Smooth muscle cell (in vitro differentiated cells): ENCODE measurements at regions not wholly inside any gene's neighbourhood (a gene's known extent, or its start where the extent isn't known, plus 50 kb on each side); places are given as distances from the start of the nearest gene placed in this dataset.

Experiments
- DNase-seq: peaks from one replicate; lab custom pipeline; 2025; ENCODE audit not compliant: unreplicated experiment; lab: John Stamatoyannopoulos, UW
- H2AFZ ChIP-seq: fragments of 200-600 bp; sonication (generic); 2 replicates; pipeline ENCODE4 v1.6.0; 2016; ENCODE audit warnings: antibody characterized with exemption, low read depth, mild to moderate bottlenecking
- H3F3A ChIP-seq: fragments of 200-600 bp; sonication (generic); 2 replicates; pipeline ENCODE4 v1.6.0; 2017; ENCODE audit warnings: antibody characterized with exemption, low read depth
- H3K27ac ChIP-seq: fragments of 200-600 bp; sonication (generic); 2 replicates; pipeline ENCODE4 v1.5.1; 2016; ENCODE audit warnings: low read depth, mild to moderate bottlenecking
- H3K27me3 ChIP-seq: fragments of 200-600 bp; sonication (generic); 2 replicates; pipeline ENCODE4 v1.6.1; 2016; ENCODE audit warnings: low read depth, mild to moderate bottlenecking
- H3K36me3 ChIP-seq: fragments of 200-600 bp; sonication (generic); 2 replicates; pipeline ENCODE4 v1.5.1; 2016; ENCODE audit warnings: low read depth
- H3K4me1 ChIP-seq: fragments of 200-600 bp; sonication (generic); 2 replicates; pipeline ENCODE4 v1.5.1; 2016; ENCODE audit warnings: low read depth
- H3K4me2 ChIP-seq: fragments of 200-600 bp; sonication (generic); 2 replicates; pipeline ENCODE4 v1.6.0; 2016; ENCODE audit warnings: mild to moderate bottlenecking
- H3K4me3 ChIP-seq: fragments of 200-600 bp; sonication (generic); 2 replicates; pipeline ENCODE4 v1.5.1; 2016; ENCODE audit warnings: mild to moderate bottlenecking
- H3K79me2 ChIP-seq: fragments of 200-600 bp; sonication (generic); 2 replicates; pipeline ENCODE4 v1.6.0; 2016; ENCODE audit warnings: low read depth, mild to moderate bottlenecking
- H3K9ac ChIP-seq: fragments of 200-600 bp; sonication (generic); 2 replicates; pipeline ENCODE4 v1.6.0; 2016; ENCODE audit warnings: low read depth
- H3K9me3 ChIP-seq: fragments of 200-600 bp; sonication (generic); replicated peaks from 2 replicates; pipeline ENCODE4 v1.5.1; 2016; ENCODE audit warnings: low read depth
- H4K20me1 ChIP-seq: fragments of 200-600 bp; sonication (generic); 2 replicates; pipeline ENCODE4 v1.6.0; 2016; ENCODE audit warnings: low read depth
- WGBS: methylation state at CpG from one replicate; pipeline ENCODE4 v1.1.7; 2016; ENCODE audit warnings: low lambda C conversion rate; 5-methylcytosine and 5-hydroxymethylcytosine counted together
- TF ChIP-seq, protein P1 (sequence below): fragments of 200-600 bp; sonication (generic); IDR thresholded peaks from 2 replicates; pipeline ENCODE4 v1.5.1; 2017; ENCODE audit warnings: borderline replicate concordance, mild to moderate bottlenecking, antibody characterized with exemption; ENCODE audit not compliant: insufficient read depth, poor library complexity, severe bottlenecking

DNA sequence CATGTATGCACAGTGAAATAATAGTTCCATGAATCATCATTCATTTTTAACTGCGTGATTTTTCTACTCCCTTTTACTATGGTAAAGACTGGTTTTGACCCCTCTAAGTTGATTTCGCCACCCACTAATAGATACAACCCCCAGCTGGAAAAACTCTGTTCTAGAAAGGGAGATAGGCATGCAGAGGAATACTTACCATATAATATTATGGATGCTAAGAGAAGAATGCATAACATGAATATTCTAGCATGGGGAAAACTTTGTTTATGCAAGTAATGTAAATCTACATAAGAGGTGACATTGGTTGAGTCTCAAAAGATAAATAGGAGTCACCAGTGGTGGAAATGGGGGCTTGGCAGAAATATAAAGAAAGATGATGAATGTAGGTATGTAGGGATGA lies 97.3 kb upstream of the MBL2 start:
- Histone ChIP-seq H3K27me3 (no peaks in the 10 kb centered on the region), H3K79me2 (no peaks in the 10 kb centered on the region), H3K4me2 (no peak overlapping the region), H3F3A (no peaks in the 10 kb centered on the region), H3K4me3 (no peak overlapping the region), H3K9ac (no peak overlapping the region), H4K20me1 (no peaks in the 10 kb centered on the region), H3K9me3 (no peaks in the 10 kb centered on the region), H2AFZ (no peak overlapping the region), H3K27ac (no peak overlapping the region), H3K4me1 (no peaks in the 10 kb centered on the region), H3K36me3 (no peaks in the 10 kb centered on the region)
- 90% methylated on average over 2 of the region's 2 CpGs for WGBS
- DNase-seq: no peak
- TF ChIP-seq, protein P1, sequence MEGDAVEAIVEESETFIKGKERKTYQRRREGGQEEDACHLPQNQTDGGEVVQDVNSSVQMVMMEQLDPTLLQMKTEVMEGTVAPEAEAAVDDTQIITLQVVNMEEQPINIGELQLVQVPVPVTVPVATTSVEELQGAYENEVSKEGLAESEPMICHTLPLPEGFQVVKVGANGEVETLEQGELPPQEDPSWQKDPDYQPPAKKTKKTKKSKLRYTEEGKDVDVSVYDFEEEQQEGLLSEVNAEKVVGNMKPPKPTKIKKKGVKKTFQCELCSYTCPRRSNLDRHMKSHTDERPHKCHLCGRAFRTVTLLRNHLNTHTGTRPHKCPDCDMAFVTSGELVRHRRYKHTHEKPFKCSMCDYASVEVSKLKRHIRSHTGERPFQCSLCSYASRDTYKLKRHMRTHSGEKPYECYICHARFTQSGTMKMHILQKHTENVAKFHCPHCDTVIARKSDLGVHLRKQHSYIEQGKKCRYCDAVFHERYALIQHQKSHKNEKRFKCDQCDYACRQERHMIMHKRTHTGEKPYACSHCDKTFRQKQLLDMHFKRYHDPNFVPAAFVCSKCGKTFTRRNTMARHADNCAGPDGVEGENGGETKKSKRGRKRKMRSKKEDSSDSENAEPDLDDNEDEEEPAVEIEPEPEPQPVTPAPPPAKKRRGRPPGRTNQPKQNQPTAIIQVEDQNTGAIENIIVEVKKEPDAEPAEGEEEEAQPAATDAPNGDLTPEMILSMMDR: no peak

DNA sequence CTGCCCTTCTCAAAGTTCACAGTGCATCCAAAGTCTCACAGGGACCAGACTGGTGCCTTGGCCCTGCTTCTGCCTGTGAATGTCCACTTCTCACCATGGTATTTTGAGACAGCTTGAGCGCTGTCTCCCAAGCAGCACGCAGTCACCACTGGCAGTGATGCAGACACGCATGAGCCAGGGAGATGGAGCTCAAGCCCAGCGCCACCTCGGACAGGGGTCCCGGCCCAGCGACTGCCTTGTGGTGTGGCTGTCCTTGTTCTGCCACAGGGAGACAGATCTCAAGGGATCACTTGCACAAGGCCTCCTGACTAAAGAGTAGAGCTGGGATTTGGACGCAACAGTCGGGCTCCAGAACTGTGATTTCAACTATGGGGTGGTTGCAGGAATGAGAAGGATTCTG lies 92.6 kb upstream of the MBL2 start:
- Histone ChIP-seq H3K27ac (peak overlapping the region; percentile 68), H4K20me1 (no peaks in the 10 kb centered on the region), H3F3A (peaks cover 6% of the 10 kb centered on the region), H3K36me3 (no peaks in the 10 kb centered on the region), H3K4me2 (no peak overlapping the region), H3K27me3 (no peaks in the 10 kb centered on the region), H3K9me3 (no peaks in the 10 kb centered on the region), H2AFZ (no peak overlapping the region), H3K4me1 (peaks cover 5% of the 10 kb centered on the region), H3K9ac (no peak overlapping the region), H3K4me3 (no peak overlapping the region), H3K79me2 (no peaks in the 10 kb centered on the region)
- TF ChIP-seq, protein P1: no peak
- DNase-seq: no peak
- WGBS: 98% methylated on average over 9 of the region's 9 CpGs

DNA sequence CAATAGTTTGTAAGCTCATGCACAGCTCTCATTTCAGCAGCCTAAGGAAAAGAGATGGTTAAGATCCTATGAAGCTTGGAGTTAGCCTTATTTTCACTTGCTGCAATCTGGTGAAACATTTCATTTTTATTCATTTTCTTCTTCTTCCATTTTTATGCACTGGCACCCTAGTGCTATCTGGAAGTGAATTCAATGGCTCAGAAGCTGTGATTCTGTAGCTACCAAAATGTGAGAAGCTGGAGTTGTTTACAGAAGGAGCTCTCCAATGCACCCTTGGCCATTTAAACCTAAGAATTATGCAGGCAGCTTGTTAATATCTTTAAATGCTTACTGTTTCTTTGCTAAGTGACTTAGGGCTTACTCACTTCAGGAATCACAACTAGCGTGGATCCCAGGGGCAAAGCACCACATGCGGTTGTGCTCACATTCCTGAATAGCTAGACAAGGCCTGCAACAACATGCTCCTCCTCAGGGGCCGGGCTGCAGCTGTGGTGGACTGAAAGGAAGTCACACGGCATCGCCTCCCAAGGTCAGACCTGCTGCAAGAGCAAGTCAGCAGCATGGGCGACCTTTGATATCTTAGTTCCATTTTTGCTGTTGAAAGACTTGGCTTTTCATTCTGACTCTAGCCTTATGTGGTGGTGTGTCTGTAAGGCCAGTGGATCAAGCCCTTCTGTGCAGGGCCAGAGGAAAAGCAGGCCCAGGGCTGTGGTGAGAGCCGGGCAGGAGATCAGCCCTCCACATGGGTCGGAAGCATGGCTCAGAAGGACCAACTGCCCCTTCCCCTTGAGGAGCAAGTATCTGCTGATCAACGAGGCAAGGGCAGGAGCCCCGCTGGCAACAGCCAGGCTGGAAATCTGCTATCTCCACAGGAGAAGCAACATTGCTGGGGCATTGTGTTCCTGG lies 91.9 kb upstream of the MBL2 start:
- no peaks in the 10 kb centered on the region for H4K20me1 ChIP-seq
- TF ChIP-seq, protein P1: no peak
- H3F3A ChIP-seq: peaks cover 6% of the 10 kb centered on the region
- no peaks in the 10 kb centered on the region for H3K36me3 ChIP-seq
- peak overlapping the region; percentile 31 for H2AFZ ChIP-seq
- peak overlapping the region; percentile 50 for H3K4me2 ChIP-seq
- WGBS: 28% methylated on average over 10 of the region's 10 CpGs
- no peaks in the 10 kb centered on the region for H3K27me3 ChIP-seq
- H3K27ac ChIP-seq: peak overlapping the region; percentile 68
- peak; percentile 42 for DNase-seq
- H3K9me3 ChIP-seq: no peaks in the 10 kb centered on the region
- H3K4me1 ChIP-seq: peaks cover 5% of the 10 kb centered on the region
- H3K9ac ChIP-seq: no peak overlapping the region
- H3K79me2 ChIP-seq: no peaks in the 10 kb centered on the region
- H3K4me3 ChIP-seq: no peak overlapping the region

DNA sequence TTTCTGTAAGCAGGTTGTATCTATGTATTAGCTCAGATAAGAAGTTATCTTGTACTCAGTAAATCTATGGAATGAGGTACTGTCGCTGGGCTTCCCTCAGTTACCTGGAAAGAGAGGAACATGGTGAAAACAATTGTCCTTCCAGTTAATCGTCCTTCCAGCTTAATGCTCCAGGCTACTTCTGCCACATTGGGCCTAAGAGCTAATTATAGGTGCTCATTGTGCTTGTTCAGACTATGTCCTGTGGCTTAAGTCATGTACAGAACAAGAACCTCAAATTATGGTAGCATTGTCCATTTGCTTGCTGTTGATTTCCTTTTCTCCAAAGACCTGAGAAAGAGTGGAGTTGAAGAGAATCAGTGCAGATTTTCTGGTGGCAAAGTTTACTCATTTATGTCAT lies 86.1 kb upstream of the MBL2 start:
- no peaks in the 10 kb centered on the region for H4K20me1 ChIP-seq
- no peak overlapping the region for H3K27ac ChIP-seq
- peaks cover 3% of the 10 kb centered on the region for H3K4me1 ChIP-seq
- H3K9me3 ChIP-seq: no peaks in the 10 kb centered on the region
- no peak overlapping the region for H3K4me2 ChIP-seq
- H3K4me3 ChIP-seq: no peak overlapping the region
- DNase-seq: no peak
- TF ChIP-seq, protein P1: no peak
- H3K27me3 ChIP-seq: no peaks in the 10 kb centered on the region
- H2AFZ ChIP-seq: no peak overlapping the region
- no peak overlapping the region for H3K9ac ChIP-seq
- 78% methylated on average over 2 of the region's 2 CpGs for WGBS
- no peaks in the 10 kb centered on the region for H3K36me3 ChIP-seq
- H3F3A ChIP-seq: peaks cover 1% of the 10 kb centered on the region
- no peaks in the 10 kb centered on the region for H3K79me2 ChIP-seq
